ENCODE measurements at regions not wholly inside any gene's neighbourhood (a gene's known extent, or its start where the extent isn't known, plus 50 kb on each side); places are given as distances from the start of the nearest gene placed in this dataset.

GRCh38 chr19:30672926-30673325, 300.7 kb downstream of the ZNF536 start:
- no peak for DNase-seq

GRCh38 chr19:30671622-30672051, 299.5 kb downstream of the ZNF536 start:
- DNase-seq, result no peak

GRCh38 chr19:30671367-30671619, 299.1 kb downstream of the ZNF536 start:
- no peak for DNase-seq

DNA sequence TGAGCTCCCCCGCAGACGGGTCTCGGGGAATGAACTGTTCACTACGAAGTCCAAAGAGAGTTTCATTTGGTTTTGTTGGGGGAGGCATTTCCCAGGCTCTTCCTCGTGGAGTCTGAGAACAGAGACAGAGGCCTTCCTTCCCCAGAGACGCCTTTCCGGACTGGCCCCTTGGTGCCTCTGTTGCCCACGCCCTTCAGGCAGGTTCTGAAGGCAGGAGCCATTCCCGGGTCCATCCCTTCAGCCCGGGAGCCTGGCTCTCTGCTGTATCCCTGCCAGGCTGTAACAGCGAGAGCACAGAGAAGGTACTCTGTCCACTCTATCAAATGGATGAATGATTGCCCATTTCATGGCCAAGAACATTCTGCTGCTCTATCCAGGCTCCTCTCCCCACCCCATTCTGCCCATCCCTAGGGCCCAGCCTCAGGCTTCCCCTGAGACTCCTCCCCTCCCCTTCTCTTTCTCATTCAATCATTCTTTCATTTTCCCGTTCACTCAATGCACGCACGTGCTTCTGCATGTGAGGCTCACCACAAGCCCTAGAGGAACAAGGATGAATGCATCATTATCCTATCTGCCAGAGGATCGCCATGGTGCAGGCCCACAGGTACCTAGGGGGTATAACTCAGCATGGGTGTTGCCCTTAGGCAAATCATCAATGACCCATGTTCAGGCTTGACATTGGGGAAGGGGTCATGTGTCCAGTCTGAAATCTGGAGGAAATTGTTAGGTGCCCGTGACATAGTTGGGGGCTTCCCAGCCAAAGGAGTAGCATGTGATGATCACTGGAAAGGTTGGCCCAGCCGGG, 298.6 kb downstream of the ZNF536 start:
- DNase-seq, result no peak

GRCh38 chr19:30670011-30670329, 297.8 kb downstream of the ZNF536 start:
- no peak for DNase-seq

DNA sequence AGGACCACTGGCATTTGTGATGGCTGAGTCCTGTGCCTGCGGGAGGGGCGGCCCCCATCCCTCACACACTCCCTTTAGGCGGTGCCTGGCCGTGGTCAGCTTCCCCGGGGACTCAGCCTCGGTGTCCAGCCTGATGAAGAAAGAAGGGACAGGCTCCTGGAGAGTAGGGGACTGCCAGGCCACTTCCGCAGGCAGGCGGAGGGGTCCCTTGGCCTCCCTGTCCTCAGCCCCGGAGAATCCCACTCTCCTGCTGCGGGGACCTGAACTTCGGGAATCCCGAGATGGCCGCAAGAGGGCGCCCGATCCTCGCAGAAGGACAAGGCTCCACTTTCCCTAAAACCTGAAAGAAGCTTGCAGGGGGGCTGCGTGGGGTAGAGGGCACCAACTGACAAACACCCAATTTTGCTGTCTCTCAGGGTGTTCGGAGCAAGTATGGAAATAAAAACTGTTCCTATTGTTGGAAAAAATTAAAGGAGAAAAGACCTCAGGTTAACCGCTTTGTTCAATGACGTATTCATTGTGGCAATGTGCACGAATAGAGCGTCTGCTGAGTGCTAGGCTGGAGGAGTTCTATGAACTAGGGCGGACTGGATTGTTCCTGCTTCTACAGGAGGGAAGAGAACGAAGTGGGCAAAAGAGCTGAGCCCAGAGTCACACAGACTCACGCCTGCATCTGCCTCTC, 297.3 kb downstream of the ZNF536 start:
- peak; percentile 7 for DNase-seq

DNA sequence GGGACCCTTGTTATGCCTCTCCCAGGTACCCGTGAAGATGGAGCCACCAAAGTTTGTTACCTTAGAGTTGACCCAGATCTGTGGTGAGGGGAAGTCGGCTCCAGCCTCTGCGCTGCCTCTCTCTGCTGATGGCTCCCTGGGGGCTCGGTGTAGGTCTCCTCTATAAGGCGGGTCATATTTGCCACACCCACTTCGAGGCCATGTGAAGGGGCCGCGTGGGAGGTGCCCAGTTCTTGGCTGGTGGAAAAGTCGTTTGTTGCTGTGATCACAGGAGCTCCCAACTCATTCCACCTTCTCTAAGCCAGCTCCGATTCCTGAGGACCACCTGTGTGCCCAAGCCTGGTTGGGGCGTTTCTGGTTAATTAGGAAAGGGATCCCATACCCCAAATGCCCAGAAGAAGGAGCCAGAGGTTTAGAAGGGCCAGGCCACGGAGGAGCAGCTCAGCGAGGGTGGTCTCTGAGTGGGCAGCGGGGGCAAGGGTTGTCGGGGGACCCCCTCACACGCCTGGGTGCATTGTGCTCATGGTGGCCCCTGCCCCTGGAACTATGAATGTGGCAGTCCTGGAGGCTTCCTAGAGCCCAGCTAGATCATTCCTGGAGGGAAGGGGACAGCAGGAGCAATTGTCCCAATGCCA, 296.5 kb downstream of the ZNF536 start:
- DNase-seq, result no peak

GRCh38 chr19:30667746-30668145, 295.6 kb downstream of the ZNF536 start:
- DNase-seq, result no peak

DNA sequence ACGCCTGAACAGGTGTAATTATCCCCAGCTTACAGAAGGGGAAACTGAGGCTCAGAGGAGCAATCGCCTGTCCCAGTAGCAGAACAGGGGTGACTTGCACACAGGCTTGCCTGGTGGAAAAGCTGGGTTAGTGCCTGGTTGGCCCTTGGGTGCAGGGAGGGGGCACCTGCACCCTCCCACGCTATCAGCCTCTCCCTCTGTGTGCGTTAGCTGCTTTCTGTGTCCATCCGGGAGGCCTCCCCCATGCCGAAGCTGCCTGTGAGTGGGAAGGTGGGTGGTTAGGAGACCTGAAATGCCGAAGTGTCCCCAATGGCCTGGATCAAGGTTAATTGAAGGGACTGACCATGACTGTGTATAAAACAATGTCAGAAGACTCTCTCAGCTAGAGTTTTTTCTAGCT, 295.0 kb downstream of the ZNF536 start:
- DNase-seq, result no peak

- DNase-seq, result no peak
Measured at GRCh38 chr19:30666301-30666803, 294.2 kb downstream of the ZNF536 start.

- no peak for DNase-seq
Measured at GRCh38 chr19:30665449-30665848, 293.3 kb downstream of the ZNF536 start.

DNA sequence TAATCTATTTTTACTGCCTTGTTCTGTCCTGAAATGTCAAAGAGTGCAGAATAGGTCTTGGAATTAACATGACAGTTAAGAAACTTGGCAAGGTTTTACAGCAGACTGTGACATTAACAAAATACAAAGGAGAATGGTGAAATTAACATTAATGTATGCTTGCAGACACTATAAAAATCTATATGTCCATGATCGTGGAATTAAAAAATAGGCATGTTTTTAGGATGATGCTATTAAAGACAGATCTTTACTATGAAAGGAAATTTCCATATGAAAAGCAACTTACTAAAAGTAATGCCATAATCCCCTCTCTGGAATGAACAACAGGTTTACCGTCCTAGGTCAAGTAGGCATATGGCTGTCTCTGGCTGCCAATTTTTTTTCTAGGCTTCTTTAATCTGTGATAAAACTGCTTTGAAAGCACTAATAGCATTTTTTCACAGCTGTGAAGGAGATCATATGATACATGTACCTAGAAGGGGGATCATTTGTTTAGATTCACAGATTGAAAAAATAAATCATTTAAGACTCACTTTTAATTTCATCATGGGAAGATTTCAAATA, 291.5 kb downstream of the ZNF536 start:
- DNase-seq, result no peak

DNA sequence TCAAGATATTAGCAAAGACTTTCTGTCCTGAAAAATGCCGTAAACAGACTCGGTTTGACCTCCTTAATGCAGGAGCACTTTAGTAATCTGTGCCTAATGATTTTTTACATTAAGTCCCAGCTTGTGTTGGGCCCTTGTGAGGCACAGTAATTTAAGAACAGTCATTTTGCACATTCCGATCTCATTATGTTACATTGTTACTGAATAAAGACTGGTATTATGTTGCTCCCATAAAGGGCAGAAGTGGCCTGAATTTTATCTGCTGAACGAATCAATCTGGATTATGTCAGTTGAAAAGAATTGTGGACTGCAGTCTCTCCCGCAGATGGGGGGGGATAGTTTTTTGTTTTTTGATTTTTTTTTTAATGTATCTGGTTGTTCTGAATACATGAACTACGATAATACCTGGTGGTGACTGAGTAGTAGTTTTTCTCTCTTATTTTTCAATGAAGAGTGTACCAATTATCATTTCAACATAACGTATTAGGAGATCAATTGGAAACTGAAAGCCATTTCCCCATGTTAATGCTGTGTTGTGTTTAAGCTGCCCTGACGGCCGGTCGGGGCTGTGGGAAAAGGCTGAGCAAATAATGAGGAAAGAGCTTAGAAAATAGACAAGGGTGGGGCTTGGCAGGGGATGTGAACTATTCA, 290.2 kb downstream of the ZNF536 start:
- no peak for DNase-seq

- DNase-seq, result no peak
Measured at GRCh38 chr19:30659638-30660037, 287.5 kb downstream of the ZNF536 start.

- no peak for DNase-seq
Measured at GRCh38 chr19:30656520-30657100, 284.4 kb downstream of the ZNF536 start.

DNA sequence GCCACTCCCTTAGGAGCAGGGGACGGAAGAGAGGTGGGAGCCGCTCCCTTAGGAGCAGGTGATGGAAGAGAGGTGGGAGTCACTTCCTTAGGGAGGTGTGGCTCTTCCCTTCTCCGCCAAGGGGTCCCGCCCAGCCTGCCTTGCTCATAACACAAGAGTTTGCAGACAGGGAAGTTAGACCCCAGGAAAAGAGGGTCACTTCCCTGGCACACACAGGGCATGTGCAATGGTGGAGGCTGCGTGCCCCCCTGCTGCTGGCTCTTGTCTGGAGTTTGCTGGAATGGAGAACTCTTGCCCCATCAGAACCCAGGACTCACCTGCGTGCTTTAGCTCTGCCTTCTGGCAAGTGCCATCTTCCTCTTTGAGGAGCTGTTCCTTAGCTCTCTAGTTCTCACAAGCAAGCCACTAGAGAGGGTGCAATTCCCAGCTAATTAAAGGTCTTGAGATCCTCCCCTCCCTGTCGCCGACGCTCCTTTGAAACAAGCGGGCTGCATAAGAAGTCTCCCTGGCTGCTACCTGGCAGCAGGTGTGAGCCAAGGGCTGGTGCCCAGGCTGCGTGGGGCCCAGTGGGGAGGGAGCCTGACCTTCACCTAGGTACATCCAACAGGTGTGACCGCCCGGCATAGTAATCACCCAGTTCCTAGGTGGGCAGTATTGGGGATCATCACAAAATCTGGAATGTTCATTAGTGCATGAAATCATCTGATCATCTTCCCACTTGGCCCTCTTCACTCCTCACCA, 281.6 kb downstream of the ZNF536 start:
- DNase-seq, result no peak

DNA sequence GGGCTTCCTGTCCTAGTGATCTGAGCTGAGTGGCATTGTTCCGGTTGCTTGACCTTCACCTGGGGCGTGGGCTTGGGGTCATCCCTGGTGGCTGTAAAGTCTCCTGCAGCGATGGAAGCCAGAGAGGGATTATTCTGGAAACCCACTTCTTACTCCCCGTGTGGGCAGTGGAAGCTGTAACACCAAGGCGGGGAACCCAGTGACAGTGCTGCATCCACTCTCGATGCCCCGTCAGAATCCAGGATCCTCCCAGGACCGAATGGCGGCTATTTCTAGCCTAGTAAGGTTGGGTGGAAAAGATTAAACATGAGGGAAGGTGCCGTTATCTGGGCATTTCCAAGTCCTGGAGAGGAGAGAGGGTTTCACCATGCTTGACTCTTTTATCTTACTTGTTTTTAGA, 280.6 kb downstream of the ZNF536 start:
- no peak for DNase-seq

DNA sequence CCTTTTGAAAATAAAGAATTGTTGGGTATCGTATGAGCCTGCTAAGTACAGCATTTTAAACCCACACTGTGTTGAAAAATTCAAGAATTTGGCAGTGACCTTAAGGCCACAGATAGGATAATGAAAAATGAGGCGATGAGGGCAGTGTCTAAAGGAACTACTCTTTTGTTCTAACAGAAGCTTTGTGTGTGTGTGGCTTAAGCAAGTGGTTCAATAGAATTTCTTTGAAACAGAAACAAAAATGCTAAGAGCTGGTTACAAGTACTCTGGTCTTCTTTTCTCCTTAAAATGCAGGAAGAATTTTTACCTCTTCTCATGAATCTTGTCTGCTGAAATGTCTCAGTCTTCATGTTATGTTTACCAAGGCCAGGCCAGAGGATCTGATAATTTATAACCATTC, 279.5 kb downstream of the ZNF536 start:
- DNase-seq, result no peak

- no peak for DNase-seq
Measured at GRCh38 chr19:30651066-30651465, 278.9 kb downstream of the ZNF536 start.

DNA sequence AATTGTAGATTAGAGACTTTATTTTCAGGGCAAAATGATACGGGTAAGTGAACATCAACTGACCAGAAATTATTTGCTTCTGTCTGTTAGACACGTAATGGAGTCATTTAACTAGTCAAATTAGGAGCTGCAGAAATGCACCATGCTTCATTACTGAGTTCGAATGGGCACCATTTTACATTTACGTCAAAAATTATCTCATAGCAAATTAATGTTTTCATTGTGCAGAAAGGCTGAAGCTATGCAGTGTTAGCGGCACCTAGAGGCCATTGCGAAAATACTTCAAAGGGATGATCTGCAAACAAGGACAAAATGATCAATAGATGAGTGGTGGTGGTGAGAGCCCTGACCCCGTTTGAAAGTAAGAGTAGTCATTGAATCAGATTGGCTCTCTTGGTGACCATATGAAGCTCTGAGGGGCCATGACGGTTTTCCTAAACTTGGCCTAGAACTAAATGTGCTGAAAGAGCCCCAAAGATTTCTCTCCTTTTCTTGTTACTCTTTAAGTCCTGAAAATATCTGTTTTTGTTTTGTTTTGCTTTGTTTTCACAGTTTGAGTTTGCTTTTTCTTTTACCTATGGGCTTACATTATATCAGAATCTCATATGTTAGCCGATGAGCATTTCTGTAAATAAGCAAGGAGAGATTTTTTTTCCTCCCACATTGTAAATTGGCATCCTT, 277.9 kb downstream of the ZNF536 start:
- DNase-seq, result peak; percentile 40

All from HCEC 1CT (cell line).